Mesothelial cell of epicardium (in vitro differentiated cells): ENCODE measurements at regions not wholly inside any gene's neighbourhood (a gene's known extent, or its start where the extent isn't known, plus 50 kb on each side); places are given as distances from the start of the nearest gene placed in this dataset.

Experiments
- DNase-seq, 2 experiments: peaks; one replicate each; pipeline ENCODE4 v3.0.0; 2021; ENCODE audit warnings: low spot score in 2 of 2; ENCODE audit not compliant: unreplicated experiment in 2 of 2
- H3K27ac Mint-ChIP-seq: 2 replicates; pipeline ENCODE4 v1.8.0; 2021; ENCODE audit warnings: mixed read lengths
- H3K27me3 Mint-ChIP-seq: 2 replicates; pipeline ENCODE4 v1.8.0; 2021; ENCODE audit warnings: low read depth, mixed read lengths
- H3K36me3 Mint-ChIP-seq: 2 replicates; pipeline ENCODE4 v1.8.0; 2021; ENCODE audit warnings: mixed read lengths
- H3K4me1 Mint-ChIP-seq: 2 replicates; pipeline ENCODE4 v1.8.0; 2021; ENCODE audit warnings: mixed read lengths
- H3K4me3 Mint-ChIP-seq: 2 replicates; pipeline ENCODE4 v1.8.0; 2021; ENCODE audit warnings: mild to moderate bottlenecking, moderate library complexity, mixed read lengths
- H3K9me3 Mint-ChIP-seq: 2 replicates; pipeline ENCODE4 v1.8.0; 2021; ENCODE audit warnings: mixed read lengths
- TF ChIP-seq, protein P1 (sequence below): fragments of 200-600 bp; sonication (generic); IDR thresholded peaks from one replicate; pipeline ENCODE4 v1.5.0; 2021; ENCODE audit warnings: antibody characterized with exemption; ENCODE audit not compliant: unreplicated experiment

GRCh38 chr16:48904333-48904732, 294.4 kb upstream of the N4BP1 start:
- H3K4me3 Mint-ChIP-seq: no peak overlapping the region
- TF ChIP-seq, protein P1, sequence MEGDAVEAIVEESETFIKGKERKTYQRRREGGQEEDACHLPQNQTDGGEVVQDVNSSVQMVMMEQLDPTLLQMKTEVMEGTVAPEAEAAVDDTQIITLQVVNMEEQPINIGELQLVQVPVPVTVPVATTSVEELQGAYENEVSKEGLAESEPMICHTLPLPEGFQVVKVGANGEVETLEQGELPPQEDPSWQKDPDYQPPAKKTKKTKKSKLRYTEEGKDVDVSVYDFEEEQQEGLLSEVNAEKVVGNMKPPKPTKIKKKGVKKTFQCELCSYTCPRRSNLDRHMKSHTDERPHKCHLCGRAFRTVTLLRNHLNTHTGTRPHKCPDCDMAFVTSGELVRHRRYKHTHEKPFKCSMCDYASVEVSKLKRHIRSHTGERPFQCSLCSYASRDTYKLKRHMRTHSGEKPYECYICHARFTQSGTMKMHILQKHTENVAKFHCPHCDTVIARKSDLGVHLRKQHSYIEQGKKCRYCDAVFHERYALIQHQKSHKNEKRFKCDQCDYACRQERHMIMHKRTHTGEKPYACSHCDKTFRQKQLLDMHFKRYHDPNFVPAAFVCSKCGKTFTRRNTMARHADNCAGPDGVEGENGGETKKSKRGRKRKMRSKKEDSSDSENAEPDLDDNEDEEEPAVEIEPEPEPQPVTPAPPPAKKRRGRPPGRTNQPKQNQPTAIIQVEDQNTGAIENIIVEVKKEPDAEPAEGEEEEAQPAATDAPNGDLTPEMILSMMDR: no peak
- no peaks in the 10 kb centered on the region for H3K4me1 Mint-ChIP-seq
- no peaks in the 10 kb centered on the region for H3K36me3 Mint-ChIP-seq
- no peak overlapping the region for H3K27ac Mint-ChIP-seq
- H3K9me3 Mint-ChIP-seq: no peaks in the 10 kb centered on the region
- no peak for DNase-seq
- peaks cover 38% of the 10 kb centered on the region for H3K27me3 Mint-ChIP-seq

DNA sequence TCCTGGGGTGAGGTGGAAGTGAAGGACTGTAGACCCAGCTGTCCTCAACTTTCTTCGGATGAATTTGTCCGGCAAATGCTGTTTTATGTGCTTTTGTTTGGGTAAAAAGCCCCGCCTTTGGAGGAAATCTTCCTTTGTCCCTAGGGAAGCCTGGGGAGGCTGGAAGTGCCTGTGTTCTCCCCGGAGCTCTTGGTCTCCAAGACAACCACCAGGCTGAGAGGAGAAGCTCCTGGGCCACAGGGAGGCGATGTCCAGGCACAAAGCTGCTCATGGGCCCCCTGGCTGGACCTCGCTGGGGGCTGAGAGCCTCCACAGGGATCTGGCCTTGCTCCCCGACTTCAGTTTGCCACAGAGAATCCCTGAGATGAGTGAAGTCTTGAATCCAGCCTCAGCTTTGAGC, 293.1 kb upstream of the N4BP1 start:
- DNase-seq: no peak
- H3K4me3 Mint-ChIP-seq: no peak overlapping the region
- H3K4me1 Mint-ChIP-seq: no peaks in the 10 kb centered on the region
- peaks cover 41% of the 10 kb centered on the region for H3K27me3 Mint-ChIP-seq
- TF ChIP-seq, protein P1: no peak
- H3K36me3 Mint-ChIP-seq: no peaks in the 10 kb centered on the region
- H3K27ac Mint-ChIP-seq: no peak overlapping the region
- no peaks in the 10 kb centered on the region for H3K9me3 Mint-ChIP-seq

DNA sequence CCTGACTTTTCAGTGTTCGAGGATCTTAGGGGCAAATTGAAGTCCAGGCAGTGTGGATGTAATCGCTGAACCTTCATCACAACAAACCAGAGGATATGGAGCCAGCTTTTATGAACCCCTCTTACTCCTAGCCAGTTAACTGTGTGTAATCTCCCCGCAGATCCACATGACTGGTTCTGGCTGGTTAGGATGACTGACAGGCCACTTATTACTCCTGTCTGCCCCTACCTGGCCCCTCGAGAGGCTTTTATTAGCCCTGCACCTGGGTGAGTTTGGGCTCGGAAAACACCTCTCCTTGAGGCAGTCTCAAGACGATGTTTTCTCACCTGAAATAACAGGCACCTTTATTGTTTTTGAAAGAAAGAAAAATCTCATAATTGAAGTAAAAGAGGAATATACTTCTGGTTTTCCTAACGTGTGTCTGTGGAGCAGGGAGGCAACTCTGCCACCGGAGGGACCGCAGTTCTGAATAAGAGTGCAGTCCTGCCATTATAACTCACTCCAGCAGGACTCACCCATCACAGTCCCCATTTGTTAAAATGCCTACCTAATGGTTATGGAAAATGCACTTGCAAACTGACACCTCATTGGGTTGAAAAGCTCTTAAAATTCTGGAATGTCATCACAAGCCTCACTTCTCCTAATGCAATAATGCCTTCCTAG, 291.9 kb upstream of the N4BP1 start:
- Mint-ChIP-seq H3K27me3 (peaks cover 48% of the 10 kb centered on the region), H3K9me3 (no peaks in the 10 kb centered on the region), H3K27ac (no peak overlapping the region), H3K4me1 (no peaks in the 10 kb centered on the region), H3K4me3 (no peak overlapping the region), H3K36me3 (no peaks in the 10 kb centered on the region)
- no peak for DNase-seq
- TF ChIP-seq, protein P1: no peak

GRCh38 chr16:48899500-48899899, 289.5 kb upstream of the N4BP1 start:
- Mint-ChIP-seq H3K27ac (no peak overlapping the region), H3K27me3 (peaks cover 45% of the 10 kb centered on the region), H3K4me1 (no peaks in the 10 kb centered on the region), H3K9me3 (no peaks in the 10 kb centered on the region), H3K36me3 (no peaks in the 10 kb centered on the region), H3K4me3 (no peak overlapping the region)
- TF ChIP-seq, protein P1: no peak
- no peak for DNase-seq

GRCh38 chr16:48897698-48898205, 287.8 kb upstream of the N4BP1 start:
- H3K27me3 Mint-ChIP-seq: peaks cover 38% of the 10 kb centered on the region
- TF ChIP-seq, protein P1: no peak
- no peaks in the 10 kb centered on the region for H3K4me1 Mint-ChIP-seq
- H3K36me3 Mint-ChIP-seq: no peaks in the 10 kb centered on the region
- H3K27ac Mint-ChIP-seq: no peak overlapping the region
- H3K9me3 Mint-ChIP-seq: no peaks in the 10 kb centered on the region
- no peak overlapping the region for H3K4me3 Mint-ChIP-seq
- no peak for DNase-seq
